ENCODE measurements at regions not wholly inside any gene's neighbourhood (a gene's known extent, or its start where the extent isn't known, plus 50 kb on each side); places are given as distances from the start of the nearest gene placed in this dataset.

GRCh38 chr6:22045261-22045912 lies 251.4 kb downstream of the PRL start:
- no CpG with 5 or more reads among the region's 3 CpGs for WGBS, 2 experiments (ENCODE audit: insufficient coverage in 2 of 2)
- Histone ChIP-seq H3K27ac (ENCODE audit: low read depth, low read length, severe bottlenecking) (no peak overlapping the region), H3K9me3 (ENCODE audit: control insufficient read depth, low read length) (peaks cover 4% of the 10 kb centered on the region), H3K4me1 (ENCODE audit: control insufficient read depth, insufficient read depth, low read length, poor library complexity, severe bottlenecking) (peaks cover 3% of the 10 kb centered on the region), H3K36me3 (ENCODE audit: control insufficient read depth, insufficient read depth, low read length) (peaks cover 6% of the 10 kb centered on the region), H3K4me3 (ENCODE audit: extremely low read depth, insufficient read depth, low read length, poor library complexity, severe bottlenecking) (no peak overlapping the region)

DNA sequence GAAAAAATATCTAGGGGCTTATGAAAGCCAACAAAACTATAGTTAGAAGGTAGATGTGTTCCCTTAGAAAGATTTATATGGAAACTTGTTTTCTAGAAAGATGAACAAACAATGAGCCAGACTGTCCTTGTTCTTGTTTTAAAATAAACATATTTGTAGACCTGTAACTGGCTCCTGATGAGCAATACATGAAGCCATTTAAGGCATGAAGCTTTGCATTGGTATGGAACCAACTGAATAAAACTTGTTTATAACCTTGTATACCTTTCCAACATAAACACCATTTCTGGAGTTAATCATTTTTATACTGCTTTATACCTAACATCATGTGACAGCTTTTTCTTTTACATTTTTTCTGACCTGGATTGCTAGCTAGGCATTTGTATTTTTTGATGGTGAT lies 247.8 kb downstream of the PRL start:
- H3K27ac ChIP-seq (ENCODE audit: low read depth, low read length, severe bottlenecking): no peak overlapping the region
- H3K4me1 ChIP-seq (ENCODE audit: control insufficient read depth, insufficient read depth, low read length, poor library complexity, severe bottlenecking): no peaks in the 10 kb centered on the region
- no peak overlapping the region for H3K4me3 ChIP-seq (ENCODE audit: extremely low read depth, insufficient read depth, low read length, poor library complexity, severe bottlenecking)
- no peaks in the 10 kb centered on the region for H3K36me3 ChIP-seq (ENCODE audit: control insufficient read depth, insufficient read depth, low read length)
- no peaks in the 10 kb centered on the region for H3K9me3 ChIP-seq (ENCODE audit: control insufficient read depth, low read length)

- H3K36me3 ChIP-seq (ENCODE audit: control insufficient read depth, insufficient read depth, low read length): peaks cover 7% of the 10 kb centered on the region
- 85 to 91% methylated on average over 1 of the region's 3 CpGs for WGBS, 2 experiments (ENCODE audit: insufficient coverage in 2 of 2)
Measured at GRCh38 chr6:22053391-22053997, 243.3 kb downstream of the PRL start.

DNA sequence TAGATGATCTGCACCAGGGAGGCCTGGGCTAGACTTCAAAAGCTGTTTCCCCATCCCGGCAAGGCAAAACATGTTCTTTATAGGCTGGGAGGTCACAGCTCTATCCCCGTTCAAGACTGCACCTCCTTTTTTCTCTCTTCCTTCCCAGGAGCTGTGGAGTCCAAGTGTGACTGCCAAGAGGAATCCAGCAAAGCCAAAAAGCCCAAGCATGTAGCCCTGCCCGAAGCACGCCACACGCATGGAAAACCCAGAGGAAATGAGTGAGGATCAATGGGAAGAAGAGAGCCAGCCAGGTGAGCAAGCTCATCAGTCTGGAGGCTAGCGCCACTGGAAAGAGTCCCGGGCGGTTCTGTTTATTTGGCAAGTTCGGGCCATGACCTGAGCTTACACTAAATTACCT lies 240.4 kb downstream of the PRL start:
- WGBS, 2 experiments (ENCODE audit: insufficient coverage in 2 of 2): 98 to 100% methylated on average over 6 to 9 of the region's 9 CpGs
- Histone ChIP-seq H3K4me3 (ENCODE audit: extremely low read depth, insufficient read depth, low read length, poor library complexity, severe bottlenecking) (no peak overlapping the region), H3K27ac (ENCODE audit: low read depth, low read length, severe bottlenecking) (no peak overlapping the region), H3K4me1 (ENCODE audit: control insufficient read depth, insufficient read depth, low read length, poor library complexity, severe bottlenecking) (no peaks in the 10 kb centered on the region), H3K9me3 (ENCODE audit: control insufficient read depth, low read length) (peaks cover 6% of the 10 kb centered on the region), H3K36me3 (ENCODE audit: control insufficient read depth, insufficient read depth, low read length) (peaks cover 7% of the 10 kb centered on the region)

More at GRCh38 chr6:22053391-22053997, 243.3 kb downstream of the PRL start:
- H3K4me1 ChIP-seq (ENCODE audit: control insufficient read depth, insufficient read depth, low read length, poor library complexity, severe bottlenecking): no peaks in the 10 kb centered on the region
- no peak overlapping the region for H3K4me3 ChIP-seq (ENCODE audit: extremely low read depth, insufficient read depth, low read length, poor library complexity, severe bottlenecking)
- H3K9me3 ChIP-seq (ENCODE audit: control insufficient read depth, low read length): peaks cover 6% of the 10 kb centered on the region
- no peak overlapping the region for H3K27ac ChIP-seq (ENCODE audit: low read depth, low read length, severe bottlenecking)

GRCh38 chr6:22057962-22058361 lies 238.9 kb downstream of the PRL start:
- Histone ChIP-seq H3K4me3 (ENCODE audit: extremely low read depth, insufficient read depth, low read length, poor library complexity, severe bottlenecking) (no peak overlapping the region), H3K27ac (ENCODE audit: low read depth, low read length, severe bottlenecking) (no peak overlapping the region), H3K9me3 (ENCODE audit: control insufficient read depth, low read length) (peaks cover 6% of the 10 kb centered on the region), H3K36me3 (ENCODE audit: control insufficient read depth, insufficient read depth, low read length) (peaks cover 7% of the 10 kb centered on the region), H3K4me1 (ENCODE audit: control insufficient read depth, insufficient read depth, low read length, poor library complexity, severe bottlenecking) (no peaks in the 10 kb centered on the region)
- WGBS, 2 experiments (ENCODE audit: insufficient coverage in 2 of 2): 100% methylated on average over 1 of the region's 2 CpGs; no CpG with 5 or more reads in 1 of the 2 experiments

- peaks cover 7% of the 10 kb centered on the region for H3K36me3 ChIP-seq (ENCODE audit: control insufficient read depth, insufficient read depth, low read length)
- peaks cover 6% of the 10 kb centered on the region for H3K9me3 ChIP-seq (ENCODE audit: control insufficient read depth, low read length)
- H3K27ac ChIP-seq (ENCODE audit: low read depth, low read length, severe bottlenecking): no peak overlapping the region
- no peaks in the 10 kb centered on the region for H3K4me1 ChIP-seq (ENCODE audit: control insufficient read depth, insufficient read depth, low read length, poor library complexity, severe bottlenecking)
- 91 to 92% methylated on average over 2 of the region's 3 CpGs for WGBS, 2 experiments (ENCODE audit: insufficient coverage in 2 of 2)
- no peak overlapping the region for H3K4me3 ChIP-seq (ENCODE audit: extremely low read depth, insufficient read depth, low read length, poor library complexity, severe bottlenecking)
Measured at GRCh38 chr6:22059126-22059525, 237.7 kb downstream of the PRL start.

DNA sequence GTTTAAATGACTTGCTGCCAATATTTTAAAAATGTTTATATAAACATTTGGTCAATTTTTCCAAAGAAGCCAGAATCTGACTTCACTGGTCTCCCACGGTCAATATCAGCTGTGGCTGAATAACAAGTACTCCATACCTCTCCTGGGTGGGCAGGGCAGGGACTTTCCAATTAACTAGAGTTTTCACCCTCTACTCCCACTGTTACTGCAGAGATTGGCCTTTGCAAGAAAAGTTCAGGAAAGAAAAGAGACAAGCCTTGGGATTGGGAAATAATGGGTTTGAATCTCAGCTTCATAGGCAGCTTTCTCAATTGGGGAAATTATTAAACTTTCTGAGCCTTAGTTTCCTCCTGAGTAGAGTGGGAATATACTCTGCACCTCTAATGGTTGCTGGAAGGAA lies 236.9 kb downstream of the PRL start:
- no peak overlapping the region for H3K4me3 ChIP-seq (ENCODE audit: extremely low read depth, insufficient read depth, low read length, poor library complexity, severe bottlenecking)
- WGBS, 2 experiments (ENCODE audit: insufficient coverage in 2 of 2): 100% methylated on average over 1 of the region's 1 CpG; no CpG with 5 or more reads in 1 of the 2 experiments
- no peaks in the 10 kb centered on the region for H3K4me1 ChIP-seq (ENCODE audit: control insufficient read depth, insufficient read depth, low read length, poor library complexity, severe bottlenecking)
- no peak overlapping the region for H3K27ac ChIP-seq (ENCODE audit: low read depth, low read length, severe bottlenecking)
- peaks cover 7% of the 10 kb centered on the region for H3K36me3 ChIP-seq (ENCODE audit: control insufficient read depth, insufficient read depth, low read length)
- H3K9me3 ChIP-seq (ENCODE audit: control insufficient read depth, low read length): peaks cover 6% of the 10 kb centered on the region

DNA sequence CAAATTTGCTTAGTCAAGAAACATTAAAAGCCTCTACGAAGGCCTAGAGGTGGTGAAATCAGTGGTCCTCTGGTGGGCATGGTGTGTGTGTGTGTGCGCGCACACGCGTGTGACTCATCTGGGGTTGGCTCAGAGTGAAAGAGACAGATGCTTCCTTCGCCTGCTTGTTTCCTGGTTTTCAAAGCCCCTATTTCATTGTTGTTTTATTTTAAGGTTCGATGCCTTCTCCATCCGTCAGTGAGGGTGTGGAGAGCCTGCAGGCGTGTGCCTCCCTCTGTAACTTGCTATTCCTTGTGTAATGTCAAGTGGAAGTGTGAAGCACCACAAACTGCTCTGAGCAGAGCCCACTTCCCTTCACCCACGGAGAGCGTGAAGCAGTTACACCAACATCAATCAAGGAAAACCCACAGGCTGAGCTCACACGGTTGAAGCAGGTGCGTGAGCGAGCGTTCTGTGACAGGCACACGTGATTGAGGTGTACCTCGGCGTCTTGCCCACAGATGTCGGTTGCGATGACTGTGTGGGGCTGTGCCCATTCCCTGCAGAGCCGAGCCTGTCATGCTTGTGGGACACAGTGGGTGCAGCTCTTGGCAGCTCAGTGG lies 233.9 kb downstream of the PRL start:
- Histone ChIP-seq H3K27ac (ENCODE audit: low read depth, low read length, severe bottlenecking) (no peak overlapping the region), H3K9me3 (ENCODE audit: control insufficient read depth, low read length) (no peaks in the 10 kb centered on the region), H3K36me3 (ENCODE audit: control insufficient read depth, insufficient read depth, low read length) (no peaks in the 10 kb centered on the region), H3K4me1 (ENCODE audit: control insufficient read depth, insufficient read depth, low read length, poor library complexity, severe bottlenecking) (no peaks in the 10 kb centered on the region), H3K4me3 (ENCODE audit: extremely low read depth, insufficient read depth, low read length, poor library complexity, severe bottlenecking) (no peak overlapping the region)
- WGBS, 2 experiments (ENCODE audit: insufficient coverage in 2 of 2): 96 to 98% methylated on average over 18 of the region's 21 CpGs

- no peak overlapping the region for H3K27ac ChIP-seq (ENCODE audit: low read depth, low read length, severe bottlenecking)
- H3K4me1 ChIP-seq (ENCODE audit: control insufficient read depth, insufficient read depth, low read length, poor library complexity, severe bottlenecking): no peaks in the 10 kb centered on the region
- no peak overlapping the region for H3K4me3 ChIP-seq (ENCODE audit: extremely low read depth, insufficient read depth, low read length, poor library complexity, severe bottlenecking)
- no peaks in the 10 kb centered on the region for H3K36me3 ChIP-seq (ENCODE audit: control insufficient read depth, insufficient read depth, low read length)
- H3K9me3 ChIP-seq (ENCODE audit: control insufficient read depth, low read length): no peaks in the 10 kb centered on the region
- no CpG with 5 or more reads among the region's 1 CpG for WGBS, 2 experiments (ENCODE audit: insufficient coverage in 2 of 2)
Measured at GRCh38 chr6:22064558-22064957, 232.3 kb downstream of the PRL start.

- H3K4me3 ChIP-seq (ENCODE audit: extremely low read depth, insufficient read depth, low read length, poor library complexity, severe bottlenecking): no peak overlapping the region
- no peaks in the 10 kb centered on the region for H3K4me1 ChIP-seq (ENCODE audit: control insufficient read depth, insufficient read depth, low read length, poor library complexity, severe bottlenecking)
- WGBS, 2 experiments (ENCODE audit: insufficient coverage in 2 of 2): no CpG with 5 or more reads among the region's 1 CpG
- no peaks in the 10 kb centered on the region for H3K36me3 ChIP-seq (ENCODE audit: control insufficient read depth, insufficient read depth, low read length)
- H3K9me3 ChIP-seq (ENCODE audit: control insufficient read depth, low read length): no peaks in the 10 kb centered on the region
- H3K27ac ChIP-seq (ENCODE audit: low read depth, low read length, severe bottlenecking): no peak overlapping the region
Measured at GRCh38 chr6:22067122-22067521, 229.7 kb downstream of the PRL start.

DNA sequence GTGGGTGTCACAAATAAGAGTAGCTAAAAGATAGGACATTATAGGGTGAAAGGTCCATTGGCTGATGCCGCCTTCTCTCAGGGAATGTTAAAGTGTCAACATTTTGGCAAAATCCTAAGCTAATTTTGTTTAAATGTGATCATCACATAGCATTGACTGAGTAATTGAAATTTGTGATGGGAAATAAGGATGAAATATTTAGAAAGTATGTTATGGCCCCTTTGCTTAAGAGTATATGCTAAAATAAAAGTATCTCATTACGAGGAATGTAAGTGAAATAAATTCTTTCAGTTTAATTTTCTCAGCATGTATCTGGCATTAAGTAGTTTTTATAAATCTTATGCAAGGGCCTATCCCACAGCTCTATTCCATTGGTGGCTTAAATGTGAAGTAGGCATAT lies 229.2 kb downstream of the PRL start:
- 100% methylated on average over 1 of the region's 2 CpGs for WGBS, 2 experiments (ENCODE audit: insufficient coverage in 2 of 2)
- no peak overlapping the region for H3K27ac ChIP-seq (ENCODE audit: low read depth, low read length, severe bottlenecking)
- H3K36me3 ChIP-seq (ENCODE audit: control insufficient read depth, insufficient read depth, low read length): no peaks in the 10 kb centered on the region
- no peaks in the 10 kb centered on the region for H3K9me3 ChIP-seq (ENCODE audit: control insufficient read depth, low read length)
- no peaks in the 10 kb centered on the region for H3K4me1 ChIP-seq (ENCODE audit: control insufficient read depth, insufficient read depth, low read length, poor library complexity, severe bottlenecking)
- no peak overlapping the region for H3K4me3 ChIP-seq (ENCODE audit: extremely low read depth, insufficient read depth, low read length, poor library complexity, severe bottlenecking)

Data from mesodermal cell (in vitro differentiated cells).